ENCODE measurements at regions not wholly inside any gene's neighbourhood (a gene's known extent, or its start where the extent isn't known, plus 50 kb on each side); places are given as distances from the start of the nearest gene placed in this dataset.

GRCh38 chr5:127203818-127204217, 86.8 kb upstream of the MEGF10 start:
- Mint-ChIP-seq H3K27me3 (ENCODE audit: insufficient read depth, unreplicated experiment) (no peaks in the 10 kb centered on the region), H3K4me1 (ENCODE audit: insufficient read depth, unreplicated experiment) (peaks cover 25% of the 10 kb centered on the region), H3K9me3 (ENCODE audit: unreplicated experiment) (no peaks in the 10 kb centered on the region), H3K27ac (ENCODE audit: low read depth, unreplicated experiment) (no peak overlapping the region), H3K36me3 (ENCODE audit: insufficient read depth, unreplicated experiment) (no peaks in the 10 kb centered on the region), H3K4me3 (ENCODE audit: unreplicated experiment) (no peak overlapping the region)
- POLR2A ChIA-PET, result no interaction called here
- CTCF ChIA-PET, result no interaction called here
- no peak for TF ChIP-seq CTCF (IDR thresholded peaks at IDR 0.05; ENCODE audit: unreplicated experiment)
- peak; percentile 90 for DNase-seq (ENCODE audit: unreplicated experiment)
- BruUV-seq (replicated peaks), result no TSS peak
- intact Hi-C loops (cut with micrococcal nuclease), result loop anchor here (10.0 kb wide), 1 partner anchor 129 kb away; the partner anchor contains the start of gene C5orf63

- Mint-ChIP-seq H3K27me3 (ENCODE audit: insufficient read depth, unreplicated experiment) (no peaks in the 10 kb centered on the region), H3K9me3 (ENCODE audit: unreplicated experiment) (no peaks in the 10 kb centered on the region), H3K27ac (ENCODE audit: low read depth, unreplicated experiment) (no peak overlapping the region), H3K4me3 (ENCODE audit: unreplicated experiment) (no peak overlapping the region), H3K36me3 (ENCODE audit: insufficient read depth, unreplicated experiment) (no peaks in the 10 kb centered on the region), H3K4me1 (ENCODE audit: insufficient read depth, unreplicated experiment) (peaks cover 25% of the 10 kb centered on the region)
- TF ChIP-seq CTCF (IDR thresholded peaks at IDR 0.05; ENCODE audit: unreplicated experiment), result no peak
- ChIA-PET CTCF (interaction anchor here (0.6 kb wide), 2 partner anchors 118 to 174 kb away, joined by 3 read pairs; no protein-coding TSS in a partner anchor), POLR2A (interaction anchor here (0.6 kb wide), 1 partner anchor 41 kb away, joined by 4 read pairs; no protein-coding TSS in a partner anchor)
- no peak for DNase-seq (ENCODE audit: unreplicated experiment)
- no TSS peak for BruUV-seq (replicated peaks)
- intact Hi-C loops (cut with micrococcal nuclease), result loop anchor here (5.0 to 10.0 kb wide), 2 partner anchors 130 to 173 kb away; partner anchors contain the start of genes C5orf63 and MARCHF3
These were observed 85.4 kb upstream of the MEGF10 start for GRCh38 chr5:127205147-127205546.

- no peak for TF ChIP-seq CTCF (IDR thresholded peaks at IDR 0.05; ENCODE audit: unreplicated experiment)
- no peak overlapping the region for H3K27ac Mint-ChIP-seq (ENCODE audit: low read depth, unreplicated experiment)
- no peaks in the 10 kb centered on the region for H3K27me3 Mint-ChIP-seq (ENCODE audit: insufficient read depth, unreplicated experiment)
- H3K4me1 Mint-ChIP-seq (ENCODE audit: insufficient read depth, unreplicated experiment), result peaks cover 25% of the 10 kb centered on the region
- POLR2A ChIA-PET, result interaction anchor here (0.9 to 1.1 kb wide), 2 partner anchors 119 to 243 kb away, joined by 3 read pairs; no protein-coding TSS in a partner anchor
- intact Hi-C loops (cut with micrococcal nuclease), result loop anchor here (5.0 to 10.0 kb wide), 2 partner anchors 132 to 174 kb away; partner anchors contain the start of genes C5orf63 and MARCHF3
- no TSS peak for BruUV-seq (replicated peaks)
- CTCF ChIA-PET, result no interaction called here
- no peaks in the 10 kb centered on the region for H3K9me3 Mint-ChIP-seq (ENCODE audit: unreplicated experiment)
- no peaks in the 10 kb centered on the region for H3K36me3 Mint-ChIP-seq (ENCODE audit: insufficient read depth, unreplicated experiment)
- no peak overlapping the region for H3K4me3 Mint-ChIP-seq (ENCODE audit: unreplicated experiment)
- peak; percentile 95 for DNase-seq (ENCODE audit: unreplicated experiment)
These were observed 84.1 kb upstream of the MEGF10 start for GRCh38 chr5:127206320-127207113.

- H3K9me3 Mint-ChIP-seq (ENCODE audit: unreplicated experiment), result no peaks in the 10 kb centered on the region
- no peak overlapping the region for H3K4me3 Mint-ChIP-seq (ENCODE audit: unreplicated experiment)
- intact Hi-C loops (cut with micrococcal nuclease), result no loop called here
- H3K36me3 Mint-ChIP-seq (ENCODE audit: insufficient read depth, unreplicated experiment), result no peaks in the 10 kb centered on the region
- ChIA-PET POLR2A (interaction anchor here (0.7 kb wide), 1 partner anchor 245 kb away, joined by 3 read pairs; no protein-coding TSS in a partner anchor), CTCF (interaction anchor here (0.8 kb wide), 2 partner anchors 16 to 535 kb away, joined by 3 read pairs; no protein-coding TSS in a partner anchor)
- H3K27me3 Mint-ChIP-seq (ENCODE audit: insufficient read depth, unreplicated experiment), result no peaks in the 10 kb centered on the region
- DNase-seq (ENCODE audit: unreplicated experiment), result no peak
- no peak overlapping the region for H3K27ac Mint-ChIP-seq (ENCODE audit: low read depth, unreplicated experiment)
- BruUV-seq (replicated peaks), result no TSS peak
- peaks cover 12% of the 10 kb centered on the region for H3K4me1 Mint-ChIP-seq (ENCODE audit: insufficient read depth, unreplicated experiment)
- no peak for TF ChIP-seq CTCF (IDR thresholded peaks at IDR 0.05; ENCODE audit: unreplicated experiment)
These were observed 80.6 kb upstream of the MEGF10 start for GRCh38 chr5:127210042-127210441.
